ENCODE measurements at regions not wholly inside any gene's neighbourhood (a gene's known extent, or its start where the extent isn't known, plus 50 kb on each side); places are given as distances from the start of the nearest gene placed in this dataset.

- TF ChIP-seq CTCF (IDR thresholded peaks at IDR 0.05; ENCODE audit: insufficient read depth, low read depth, low read length) (no peak), EZH2 (IDR thresholded peaks at IDR 0.05; ENCODE audit: insufficient read depth, low read length) (no peak)
Observed at GRCh38 chr3:72669224-72669623, 179.0 kb downstream of the SHQ1 start.

All from astrocyte (in vitro differentiated cells and primary cell).